Osteocyte (in vitro differentiated cells): ENCODE measurements at regions not wholly inside any gene's neighbourhood (a gene's known extent, or its start where the extent isn't known, plus 50 kb on each side); places are given as distances from the start of the nearest gene placed in this dataset.
A peak's percentile ranks its signal among the peaks of the same experiment; 100 is the strongest.

Source experiments
- DNase-seq: peaks from one replicate; pipeline ENCODE4 v3.0.0; 2021; ENCODE audit warnings: mixed read lengths; ENCODE audit not compliant: unreplicated experiment; ENCODE audit errors: extremely low spot score
- H3K27ac Mint-ChIP-seq: one replicate; pipeline ENCODE4 v1.8.0; 2021; ENCODE audit warnings: mild to moderate bottlenecking, mixed read lengths; ENCODE audit not compliant: unreplicated experiment
- H3K27me3 Mint-ChIP-seq: one replicate; pipeline ENCODE4 v1.8.0; 2021; ENCODE audit warnings: mixed read lengths; ENCODE audit not compliant: unreplicated experiment
- H3K36me3 Mint-ChIP-seq: one replicate; pipeline ENCODE4 v1.8.0; 2021; ENCODE audit warnings: mixed read lengths; ENCODE audit not compliant: unreplicated experiment
- H3K4me1 Mint-ChIP-seq: one replicate; pipeline ENCODE4 v1.8.0; 2021; ENCODE audit warnings: mixed read lengths; ENCODE audit not compliant: unreplicated experiment
- H3K4me3 Mint-ChIP-seq: one replicate; pipeline ENCODE4 v1.8.0; 2021; ENCODE audit warnings: mild to moderate bottlenecking, moderate library complexity, mixed read lengths; ENCODE audit not compliant: unreplicated experiment
- H3K9me3 Mint-ChIP-seq: one replicate; pipeline ENCODE4 v1.8.0; 2021; ENCODE audit warnings: mixed read lengths; ENCODE audit not compliant: unreplicated experiment
- TF ChIP-seq, protein P1 (sequence below): fragments of 200-600 bp; sonication (generic); IDR thresholded peaks from 2 replicates; pipeline ENCODE4 v1.5.0; 2021; ENCODE audit warnings: antibody characterized with exemption, mild to moderate bottlenecking, moderate library complexity

DNA sequence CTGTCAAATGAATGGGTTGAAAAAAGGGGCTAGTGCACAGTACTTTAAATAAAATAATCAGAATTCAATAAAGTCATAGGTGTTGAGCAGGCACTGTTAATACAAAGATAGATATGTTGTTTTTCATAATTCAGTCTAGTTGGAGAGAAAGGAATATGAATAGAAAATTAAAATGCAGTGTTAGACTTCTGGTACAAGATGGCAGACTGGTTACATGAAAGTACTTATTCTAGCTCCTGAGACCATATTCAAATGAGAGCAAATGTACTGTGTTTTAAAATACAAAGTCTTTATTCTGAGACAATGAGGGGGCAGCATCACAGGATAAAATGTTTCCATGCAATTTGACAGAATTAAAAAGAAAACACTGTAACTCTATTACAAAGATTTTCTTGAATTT, 542.1 kb downstream of the COL11A1 start:
- peaks cover 36% of the 10 kb centered on the region for H3K27me3 Mint-ChIP-seq
- H3K4me1 Mint-ChIP-seq, result no peaks in the 10 kb centered on the region
- TF ChIP-seq, protein P1, sequence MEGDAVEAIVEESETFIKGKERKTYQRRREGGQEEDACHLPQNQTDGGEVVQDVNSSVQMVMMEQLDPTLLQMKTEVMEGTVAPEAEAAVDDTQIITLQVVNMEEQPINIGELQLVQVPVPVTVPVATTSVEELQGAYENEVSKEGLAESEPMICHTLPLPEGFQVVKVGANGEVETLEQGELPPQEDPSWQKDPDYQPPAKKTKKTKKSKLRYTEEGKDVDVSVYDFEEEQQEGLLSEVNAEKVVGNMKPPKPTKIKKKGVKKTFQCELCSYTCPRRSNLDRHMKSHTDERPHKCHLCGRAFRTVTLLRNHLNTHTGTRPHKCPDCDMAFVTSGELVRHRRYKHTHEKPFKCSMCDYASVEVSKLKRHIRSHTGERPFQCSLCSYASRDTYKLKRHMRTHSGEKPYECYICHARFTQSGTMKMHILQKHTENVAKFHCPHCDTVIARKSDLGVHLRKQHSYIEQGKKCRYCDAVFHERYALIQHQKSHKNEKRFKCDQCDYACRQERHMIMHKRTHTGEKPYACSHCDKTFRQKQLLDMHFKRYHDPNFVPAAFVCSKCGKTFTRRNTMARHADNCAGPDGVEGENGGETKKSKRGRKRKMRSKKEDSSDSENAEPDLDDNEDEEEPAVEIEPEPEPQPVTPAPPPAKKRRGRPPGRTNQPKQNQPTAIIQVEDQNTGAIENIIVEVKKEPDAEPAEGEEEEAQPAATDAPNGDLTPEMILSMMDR, result no peak
- H3K36me3 Mint-ChIP-seq, result no peaks in the 10 kb centered on the region
- H3K27ac Mint-ChIP-seq, result no peak overlapping the region
- no peak overlapping the region for H3K4me3 Mint-ChIP-seq
- no peaks in the 10 kb centered on the region for H3K9me3 Mint-ChIP-seq
- no peak for DNase-seq

DNA sequence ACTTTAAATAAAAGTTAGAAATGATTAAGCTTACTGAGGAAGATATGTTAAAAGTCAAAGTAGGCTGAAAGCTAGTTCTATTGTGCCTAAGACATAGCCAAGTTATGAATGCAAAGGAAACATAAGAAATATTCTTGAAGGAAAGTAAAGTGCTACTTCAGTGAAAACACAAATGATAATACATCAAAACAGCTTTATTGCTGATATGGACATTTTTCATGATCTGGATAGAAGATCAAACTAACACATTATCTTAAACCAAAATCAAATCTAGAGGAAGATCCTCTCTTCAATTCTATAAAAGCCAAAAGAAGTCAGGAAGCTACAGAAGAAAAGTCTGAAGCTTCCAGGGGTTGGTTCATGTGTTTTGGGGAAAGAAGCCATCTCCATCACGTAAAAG, 545.9 kb downstream of the COL11A1 start:
- Mint-ChIP-seq H3K4me3 (no peak overlapping the region), H3K9me3 (no peaks in the 10 kb centered on the region), H3K27ac (no peak overlapping the region), H3K4me1 (no peaks in the 10 kb centered on the region), H3K27me3 (peaks cover 29% of the 10 kb centered on the region), H3K36me3 (no peaks in the 10 kb centered on the region)
- DNase-seq, result no peak
- TF ChIP-seq, protein P1, result no peak

DNA sequence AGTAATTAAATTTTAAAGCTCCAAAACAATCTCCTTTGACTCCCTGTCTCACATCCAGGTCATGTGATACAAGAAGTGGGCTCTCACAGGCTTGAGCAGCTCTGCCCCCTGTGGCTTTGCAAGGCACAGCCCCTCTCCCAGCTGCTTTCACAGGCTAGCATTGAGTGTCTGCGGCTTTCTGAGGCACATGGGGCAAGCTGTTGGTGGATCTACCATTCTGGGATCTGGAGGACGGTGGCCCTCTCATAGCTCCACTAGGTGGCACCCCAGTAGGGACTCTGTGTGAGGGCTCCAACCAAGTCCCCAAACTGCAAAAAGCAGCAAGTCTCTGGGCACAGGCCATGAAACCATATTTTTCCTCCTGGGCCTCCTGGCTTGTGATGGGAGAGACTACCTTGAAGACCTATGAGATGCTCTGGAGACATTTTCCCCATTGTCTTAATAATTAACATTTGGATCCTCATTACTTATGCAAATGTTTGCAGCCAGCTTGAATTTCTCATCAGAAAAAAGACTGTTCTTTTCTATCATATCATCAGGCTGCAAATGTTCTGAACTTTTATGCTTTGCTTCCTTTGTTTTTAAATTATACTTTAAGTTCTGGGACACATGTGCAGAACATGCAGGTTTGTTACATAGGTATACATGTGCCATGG, 554.1 kb upstream of the OLFM3 start:
- H3K36me3 Mint-ChIP-seq, result no peaks in the 10 kb centered on the region

DNA sequence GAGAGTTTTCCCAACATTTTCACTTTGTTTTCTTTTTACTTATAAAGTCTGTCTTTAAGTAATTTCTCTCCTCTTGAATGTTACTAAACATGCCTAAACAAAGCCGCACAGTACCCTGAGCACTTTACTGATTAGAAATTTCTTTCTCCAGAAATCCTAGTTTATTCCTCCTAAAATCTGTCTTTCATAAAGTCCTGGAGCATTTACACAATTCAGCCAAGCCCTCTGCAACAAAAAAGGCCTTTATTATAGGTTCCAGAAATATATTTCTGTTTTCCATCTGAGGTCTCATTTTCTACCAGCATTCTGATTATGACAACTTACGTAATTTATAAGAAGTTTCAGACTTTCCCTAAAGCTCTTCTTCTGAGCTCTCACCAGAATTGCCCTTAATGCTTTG, 549.5 kb upstream of the OLFM3 start:
- Mint-ChIP-seq H3K4me3 (no peak overlapping the region), H3K4me1 (no peaks in the 10 kb centered on the region), H3K9me3 (no peaks in the 10 kb centered on the region), H3K27me3 (peaks cover 3% of the 10 kb centered on the region), H3K27ac (no peak overlapping the region), H3K36me3 (no peaks in the 10 kb centered on the region)
- no peak for DNase-seq
- TF ChIP-seq, protein P1, result no peak

More for the DNA sequence above, 554.1 kb upstream of the OLFM3 start:
- Mint-ChIP-seq H3K27ac (no peak overlapping the region), H3K27me3 (peaks cover 3% of the 10 kb centered on the region), H3K9me3 (peaks cover 13% of the 10 kb centered on the region), H3K4me3 (no peak overlapping the region), H3K4me1 (no peaks in the 10 kb centered on the region)
- TF ChIP-seq, protein P1, result peak; percentile 59
- no peak for DNase-seq

DNA sequence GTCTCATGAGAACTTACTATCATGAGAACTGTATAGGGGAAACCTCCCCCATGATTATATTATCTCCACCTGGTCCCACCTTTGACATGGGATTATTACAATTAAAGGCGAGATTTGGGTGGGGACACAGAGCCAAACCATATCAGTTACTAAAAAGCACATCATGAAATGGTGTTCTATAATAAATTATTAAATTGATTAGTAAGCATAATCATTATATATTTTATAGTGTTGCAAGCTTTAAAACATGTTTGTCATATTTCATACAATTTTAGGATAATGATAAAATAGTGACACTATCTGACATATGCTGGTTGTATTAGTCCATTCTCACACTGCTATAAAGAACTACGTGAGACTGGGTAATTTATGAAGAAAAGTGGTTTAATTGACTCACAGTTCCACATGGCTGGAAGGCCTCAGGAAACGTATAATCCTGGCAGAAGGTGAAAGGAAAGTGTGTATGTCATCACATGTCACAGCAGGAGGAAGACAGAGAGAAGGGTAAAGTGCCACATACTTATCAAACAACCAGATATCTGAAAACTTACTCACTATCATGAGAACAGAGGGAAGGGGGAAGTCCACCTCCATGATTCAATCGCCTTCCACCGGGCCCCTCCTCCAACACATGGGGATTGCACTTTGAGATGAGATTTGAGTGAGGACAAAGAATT, 539.2 kb upstream of the OLFM3 start:
- H3K36me3 Mint-ChIP-seq, result no peaks in the 10 kb centered on the region
- H3K4me3 Mint-ChIP-seq, result no peak overlapping the region
- H3K27ac Mint-ChIP-seq, result no peak overlapping the region
- no peaks in the 10 kb centered on the region for H3K9me3 Mint-ChIP-seq
- no peaks in the 10 kb centered on the region for H3K4me1 Mint-ChIP-seq
- DNase-seq, result no peak
- TF ChIP-seq, protein P1, result no peak
- peaks cover 2% of the 10 kb centered on the region for H3K27me3 Mint-ChIP-seq
